ENCODE measurements at regions not wholly inside any gene's neighbourhood (a gene's known extent, or its start where the extent isn't known, plus 50 kb on each side); places are given as distances from the start of the nearest gene placed in this dataset.

GRCh38 chr5:13133951-13134350 is 810.5 kb downstream of the DNAH5 start:
- no peak for TF ChIP-seq POLR2AphosphoS5 (IDR thresholded peaks at IDR 0.05; ENCODE audit: low read depth, low read length)
- TF ChIP-seq, protein P1, sequence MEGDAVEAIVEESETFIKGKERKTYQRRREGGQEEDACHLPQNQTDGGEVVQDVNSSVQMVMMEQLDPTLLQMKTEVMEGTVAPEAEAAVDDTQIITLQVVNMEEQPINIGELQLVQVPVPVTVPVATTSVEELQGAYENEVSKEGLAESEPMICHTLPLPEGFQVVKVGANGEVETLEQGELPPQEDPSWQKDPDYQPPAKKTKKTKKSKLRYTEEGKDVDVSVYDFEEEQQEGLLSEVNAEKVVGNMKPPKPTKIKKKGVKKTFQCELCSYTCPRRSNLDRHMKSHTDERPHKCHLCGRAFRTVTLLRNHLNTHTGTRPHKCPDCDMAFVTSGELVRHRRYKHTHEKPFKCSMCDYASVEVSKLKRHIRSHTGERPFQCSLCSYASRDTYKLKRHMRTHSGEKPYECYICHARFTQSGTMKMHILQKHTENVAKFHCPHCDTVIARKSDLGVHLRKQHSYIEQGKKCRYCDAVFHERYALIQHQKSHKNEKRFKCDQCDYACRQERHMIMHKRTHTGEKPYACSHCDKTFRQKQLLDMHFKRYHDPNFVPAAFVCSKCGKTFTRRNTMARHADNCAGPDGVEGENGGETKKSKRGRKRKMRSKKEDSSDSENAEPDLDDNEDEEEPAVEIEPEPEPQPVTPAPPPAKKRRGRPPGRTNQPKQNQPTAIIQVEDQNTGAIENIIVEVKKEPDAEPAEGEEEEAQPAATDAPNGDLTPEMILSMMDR (IDR thresholded peaks at IDR 0.05; ENCODE audit: control extremely low read depth in 1 of 3, insufficient read depth in 1 of 3, low read depth in 1 of 3, low read length in 3 of 3), result no peak
- TF ChIP-seq EGR1 (IDR thresholded peaks at IDR 0.05; ENCODE audit: borderline replicate concordance, low read depth, low read length), result no peak
- no peak for TF ChIP-seq RBBP5 (IDR thresholded peaks at IDR 0.05; ENCODE audit: borderline replicate concordance, low read depth, low read length)
- no peak for TF ChIP-seq MAFK (IDR thresholded peaks at IDR 0.05; ENCODE audit: low read depth, low read length)
- TF ChIP-seq, protein P2, sequence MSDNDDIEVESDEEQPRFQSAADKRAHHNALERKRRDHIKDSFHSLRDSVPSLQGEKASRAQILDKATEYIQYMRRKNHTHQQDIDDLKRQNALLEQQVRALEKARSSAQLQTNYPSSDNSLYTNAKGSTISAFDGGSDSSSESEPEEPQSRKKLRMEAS (IDR thresholded peaks at IDR 0.05), result no peak
- TF ChIP-seq RNF2 (IDR thresholded peaks at IDR 0.05; ENCODE audit: borderline replicate concordance, low read depth, low read length, missing control alignments, poor library complexity, severe bottlenecking), result no peak
- no peak for TF ChIP-seq SIN3A (conservative IDR thresholded peaks at IDR 0.05 in 1 of 2, IDR thresholded peaks at IDR 0.05 in 1 of 2; ENCODE audit: low read depth in 1 of 2, low read length in 2 of 2)
- no peak for TF ChIP-seq TBP (IDR thresholded peaks at IDR 0.05; ENCODE audit: low read depth, low read length)
- no peak for TF ChIP-seq E2F6 (IDR thresholded peaks at IDR 0.05)

Data from H1 (cell line).